Pancreas (tissue), 10 donors: ENCODE measurements at regions not wholly inside any gene's neighbourhood (a gene's known extent, or its start where the extent isn't known, plus 50 kb on each side); places are given as distances from the start of the nearest gene placed in this dataset.

Experiments used
- ATAC-seq, 4 donors: fragments of 200-7000 bp; cut with Tn5 transposase; one replicate each; pipeline versions ENCODE4 v1.8.0 to v1.9.1; 2020; ENCODE audit warnings: mild to moderate bottlenecking in 4 of 4, moderate library complexity in 4 of 4
- DNase-seq, 6 donors: peaks; one replicate each; pipeline ENCODE4 v3.0.0-alpha.2; 2020
- FAIRE-seq: peaks from 2 replicates; lab custom pipeline; 2012; peaks lifted over from hg19 to GRCh38; lab: Jason Lieb, UNC
- H3K27ac ChIP-seq, 4 donors: fragments of 200-600 bp; sonication (generic); 1 replicate in 3 of 4; 2 replicates in 1 of 4; pipeline versions ENCODE4 v1.5.0 to v1.8.0; 2020
- H3K27me3 ChIP-seq, 4 donors: fragments of 200-600 bp; one replicate each; pipeline ENCODE4 v1.8.0; 2021
- H3K36me3 ChIP-seq, 3 donors: fragments of 200-600 bp; sonication (generic) in 1 of 3; one replicate each; pipeline versions ENCODE4 v1.5.0 to v1.8.0; 2020 to 2021
- H3K4me1 ChIP-seq, 3 donors: fragments of 200-600 bp; one replicate each; pipeline ENCODE4 v1.8.0; 2021
- H3K4me3 ChIP-seq, 4 donors: fragments of 200-600 bp; sonication (generic) in 2 of 4; one replicate each; pipeline versions ENCODE4 v1.5.0 to v1.8.0; 2020 to 2021
- H3K9me3 ChIP-seq, 4 donors: fragments of 200-600 bp; one replicate each; pipeline ENCODE4 v1.8.0; 2021
- WGBS, 2 donors: extraction: QIAGEN DNeasy Blood & Tissue Kit; methylation state at CpG; one replicate each; pipeline ENCODE4 v1.1.7; 2013; 5-methylcytosine and 5-hydroxymethylcytosine counted together
- intact Hi-C, 3 donors: fragments of 100-400 bp; cut with DNase I; formaldehyde crosslinking; loops; one replicate each; pipeline versions ENCODE4 v1.11.1 to v1.14.2; 2022
- TF ChIP-seq, protein P1 (sequence below), 4 donors: fragments of 200-600 bp; sonication (generic) in 3 of 4; IDR thresholded peaks; one replicate each; pipeline versions ENCODE4 v1.5.0 to v1.8.0; 2021; ENCODE audit warnings: antibody characterized with exemption in 4 of 4
- donor health status: healthy with polysubstance abuse.
- donor health status: DM: no; HTN: no; CAD: no; lungs with moderate emphysema.
- donor health status: DM: no; HTN: no; CAD: no.
- donor health status: control.
- donor health status: control.
- donor health status: Bipolar disorder and iron deficiency.
- donor health status: DM: yes; HTN: yes; CAD: no.
- donor health status: DM: no; HTN: no; CAD: no.
- donor health status: DM: no; HTN: no; CAD: no.
- donor health status: DM: yes; HTN: yes; CAD: no.

DNA sequence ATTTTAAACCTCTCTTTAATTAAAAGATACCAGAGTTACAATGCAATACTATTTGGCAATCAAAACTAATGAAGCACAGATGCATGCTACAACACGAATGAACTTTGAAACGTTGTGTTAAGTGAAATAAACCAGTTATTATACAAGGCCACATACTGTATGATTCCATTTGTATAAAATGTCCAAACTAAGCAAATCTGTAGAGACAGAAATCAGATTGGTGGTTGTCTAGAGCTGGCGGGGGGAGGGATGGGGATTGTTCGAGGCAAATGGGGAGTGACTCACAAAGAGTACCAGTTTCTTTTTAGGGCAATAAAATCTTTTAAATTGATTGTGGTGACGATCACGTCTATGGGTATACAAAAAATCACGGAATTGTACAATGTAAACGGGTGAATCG is 677.0 kb downstream of the NTRK3 start:
- Histone ChIP-seq H3K27ac (no peak overlapping the region), H3K36me3 (no peaks in the 10 kb centered on the region), H3K27me3 (peaks cover 0 to 6% (median 0%) of the 10 kb centered on the region in 4 donors), H3K9me3 (no peaks in the 10 kb centered on the region), H3K4me1 (no peaks in the 10 kb centered on the region), H3K4me3 (no peak overlapping the region)
- intact Hi-C loops, result no loop called here
- ATAC-seq (no peak), FAIRE-seq (no peak), DNase-seq (no peak)
- WGBS, 2 donors, result 56 to 73% methylated on average over 9 of the region's 9 CpGs
- TF ChIP-seq, protein P1, sequence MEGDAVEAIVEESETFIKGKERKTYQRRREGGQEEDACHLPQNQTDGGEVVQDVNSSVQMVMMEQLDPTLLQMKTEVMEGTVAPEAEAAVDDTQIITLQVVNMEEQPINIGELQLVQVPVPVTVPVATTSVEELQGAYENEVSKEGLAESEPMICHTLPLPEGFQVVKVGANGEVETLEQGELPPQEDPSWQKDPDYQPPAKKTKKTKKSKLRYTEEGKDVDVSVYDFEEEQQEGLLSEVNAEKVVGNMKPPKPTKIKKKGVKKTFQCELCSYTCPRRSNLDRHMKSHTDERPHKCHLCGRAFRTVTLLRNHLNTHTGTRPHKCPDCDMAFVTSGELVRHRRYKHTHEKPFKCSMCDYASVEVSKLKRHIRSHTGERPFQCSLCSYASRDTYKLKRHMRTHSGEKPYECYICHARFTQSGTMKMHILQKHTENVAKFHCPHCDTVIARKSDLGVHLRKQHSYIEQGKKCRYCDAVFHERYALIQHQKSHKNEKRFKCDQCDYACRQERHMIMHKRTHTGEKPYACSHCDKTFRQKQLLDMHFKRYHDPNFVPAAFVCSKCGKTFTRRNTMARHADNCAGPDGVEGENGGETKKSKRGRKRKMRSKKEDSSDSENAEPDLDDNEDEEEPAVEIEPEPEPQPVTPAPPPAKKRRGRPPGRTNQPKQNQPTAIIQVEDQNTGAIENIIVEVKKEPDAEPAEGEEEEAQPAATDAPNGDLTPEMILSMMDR (IDR thresholded peaks at IDR 0.05), result no peak

DNA sequence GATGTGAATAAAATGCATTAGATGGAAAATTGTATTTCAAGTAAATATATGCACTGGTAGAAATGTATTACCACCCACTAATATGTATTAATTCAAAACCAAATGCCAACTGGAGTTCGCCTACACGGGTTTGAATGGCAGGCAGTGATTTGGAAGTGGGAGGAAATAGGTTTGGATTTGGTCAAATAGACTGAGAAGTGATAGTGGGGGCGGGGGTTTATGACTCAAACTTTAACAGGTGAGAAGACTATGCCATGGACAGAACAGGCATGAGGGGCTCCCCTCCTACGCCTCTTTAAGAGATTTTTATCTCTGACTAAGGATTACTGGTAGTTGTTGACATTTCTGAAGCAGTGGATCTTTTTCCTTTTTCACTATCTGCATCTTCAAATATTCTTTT is 677.8 kb downstream of the NTRK3 start:
- no peak for DNase-seq
- H3K9me3 ChIP-seq, result no peaks in the 10 kb centered on the region
- TF ChIP-seq, protein P1 (IDR thresholded peaks at IDR 0.05), result no peak
- ATAC-seq, result no peak
- no peaks in the 10 kb centered on the region for H3K4me1 ChIP-seq
- no peaks in the 10 kb centered on the region for H3K36me3 ChIP-seq
- H3K4me3 ChIP-seq, result no peak overlapping the region
- no peak for FAIRE-seq
- peaks cover 0 to 6% (median 0%) of the 10 kb centered on the region in 4 donors for H3K27me3 ChIP-seq
- WGBS, 2 donors, result 43 to 45% methylated on average over 4 of the region's 4 CpGs
- no peak overlapping the region for H3K27ac ChIP-seq
- intact Hi-C loops, result no loop called here

DNA sequence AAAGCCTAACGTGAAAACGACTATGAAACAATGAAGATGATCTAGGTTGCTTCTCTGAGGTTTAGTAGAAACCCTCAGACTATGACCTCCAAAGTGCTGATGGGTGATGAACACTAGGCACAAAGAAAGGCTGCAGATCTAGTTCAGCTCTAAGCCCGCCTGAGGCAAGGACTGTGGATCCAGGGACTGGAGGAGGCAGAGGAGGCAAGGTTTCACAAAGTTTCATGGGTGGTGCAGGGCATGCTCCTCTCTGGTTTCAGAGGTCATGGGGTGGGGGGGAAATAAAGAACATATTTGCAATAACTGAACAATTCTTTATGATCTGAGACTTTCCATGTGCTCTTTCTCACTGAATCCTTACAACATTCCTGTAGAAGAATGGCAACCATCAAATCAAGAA is 679.2 kb downstream of the NTRK3 start:
- H3K4me1 ChIP-seq, result no peaks in the 10 kb centered on the region
- 31 to 41% methylated on average over 3 of the region's 3 CpGs for WGBS, 2 donors
- H3K27ac ChIP-seq, result no peak overlapping the region
- H3K27me3 ChIP-seq, result peaks cover 0 to 6% (median 0%) of the 10 kb centered on the region in 4 donors
- H3K9me3 ChIP-seq, result no peaks in the 10 kb centered on the region
- intact Hi-C loops, result no loop called here
- ATAC-seq (no peak), DNase-seq (no peak), FAIRE-seq (no peak)
- TF ChIP-seq, protein P1 (IDR thresholded peaks at IDR 0.05), result no peak
- H3K4me3 ChIP-seq, result no peak overlapping the region
- H3K36me3 ChIP-seq, result no peaks in the 10 kb centered on the region

DNA sequence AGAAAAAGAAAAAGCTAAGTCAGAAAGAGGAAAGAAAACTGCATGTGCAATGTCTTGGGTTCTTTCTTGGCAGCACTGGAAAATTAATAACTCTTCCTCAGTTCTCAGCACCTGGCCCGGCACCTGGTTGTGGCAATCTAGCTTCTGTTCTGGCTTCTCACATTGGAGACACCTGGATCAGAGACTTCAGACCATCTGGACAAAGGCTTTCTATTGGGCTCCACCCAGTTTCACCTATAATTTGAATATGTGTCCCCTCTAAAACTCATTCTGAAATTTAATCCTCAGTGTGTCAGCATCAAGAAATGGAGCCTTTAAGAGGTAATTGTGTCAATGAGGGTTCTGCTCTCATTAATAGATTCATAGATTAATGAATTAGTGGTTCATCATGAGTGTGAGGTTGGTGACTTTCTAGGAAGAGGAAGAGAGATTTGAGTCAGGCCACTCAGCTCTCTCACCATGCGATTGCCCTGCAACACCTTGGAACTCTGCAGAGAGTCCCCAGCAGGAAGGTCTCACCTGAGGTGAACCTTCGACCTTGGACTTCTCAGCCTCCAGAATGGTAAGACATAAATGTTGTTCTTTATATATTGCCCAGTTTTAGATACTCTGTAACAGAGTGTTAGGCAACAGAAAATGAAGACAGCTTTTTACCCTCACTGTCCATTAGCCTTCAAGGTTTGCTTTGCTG is 679.9 kb downstream of the NTRK3 start:
- Histone ChIP-seq H3K27ac (no peak overlapping the region), H3K36me3 (no peaks in the 10 kb centered on the region), H3K27me3 (peaks cover 0 to 6% (median 0%) of the 10 kb centered on the region in 4 donors), H3K4me3 (no peak overlapping the region), H3K4me1 (no peaks in the 10 kb centered on the region), H3K9me3 (no peaks in the 10 kb centered on the region)
- intact Hi-C loops, result no loop called here
- FAIRE-seq, result no peak
- TF ChIP-seq, protein P1 (IDR thresholded peaks at IDR 0.05), result no peak
- DNase-seq, result no peak
- no peak for ATAC-seq
- WGBS, 2 donors, result 47 to 57% methylated on average over 3 of the region's 3 CpGs

- DNase-seq (no peak), FAIRE-seq (no peak), ATAC-seq (no peak)
- H3K9me3 ChIP-seq, result no peaks in the 10 kb centered on the region
- no peaks in the 10 kb centered on the region for H3K36me3 ChIP-seq
- no peaks in the 10 kb centered on the region for H3K4me1 ChIP-seq
- peaks cover 0 to 9% (median 0%) of the 10 kb centered on the region in 4 donors for H3K27me3 ChIP-seq
- intact Hi-C loops, result no loop called here
- TF ChIP-seq, protein P1 (IDR thresholded peaks at IDR 0.05), result no peak
- WGBS, 2 donors, result 65 to 72% methylated on average over 3 of the region's 3 CpGs
- no peak overlapping the region for H3K27ac ChIP-seq
- no peak overlapping the region for H3K4me3 ChIP-seq
These were observed 680.6 kb downstream of the NTRK3 start for GRCh38 chr15:87575896-87576473.
